GM12874 (cell line): ENCODE measurements at regions not wholly inside any gene's neighbourhood (a gene's known extent, or its start where the extent isn't known, plus 50 kb on each side); places are given as distances from the start of the nearest gene placed in this dataset.

Experiments
- TF ChIP-seq, protein P1 (sequence below): IDR thresholded peaks from 2 replicates; pipeline ENCODE4 v1.5.1; 2011; ENCODE audit warnings: low read depth, mild to moderate bottlenecking, control low read depth, low read length, moderate library complexity; ENCODE audit not compliant: insufficient read depth

- TF ChIP-seq, protein P1, sequence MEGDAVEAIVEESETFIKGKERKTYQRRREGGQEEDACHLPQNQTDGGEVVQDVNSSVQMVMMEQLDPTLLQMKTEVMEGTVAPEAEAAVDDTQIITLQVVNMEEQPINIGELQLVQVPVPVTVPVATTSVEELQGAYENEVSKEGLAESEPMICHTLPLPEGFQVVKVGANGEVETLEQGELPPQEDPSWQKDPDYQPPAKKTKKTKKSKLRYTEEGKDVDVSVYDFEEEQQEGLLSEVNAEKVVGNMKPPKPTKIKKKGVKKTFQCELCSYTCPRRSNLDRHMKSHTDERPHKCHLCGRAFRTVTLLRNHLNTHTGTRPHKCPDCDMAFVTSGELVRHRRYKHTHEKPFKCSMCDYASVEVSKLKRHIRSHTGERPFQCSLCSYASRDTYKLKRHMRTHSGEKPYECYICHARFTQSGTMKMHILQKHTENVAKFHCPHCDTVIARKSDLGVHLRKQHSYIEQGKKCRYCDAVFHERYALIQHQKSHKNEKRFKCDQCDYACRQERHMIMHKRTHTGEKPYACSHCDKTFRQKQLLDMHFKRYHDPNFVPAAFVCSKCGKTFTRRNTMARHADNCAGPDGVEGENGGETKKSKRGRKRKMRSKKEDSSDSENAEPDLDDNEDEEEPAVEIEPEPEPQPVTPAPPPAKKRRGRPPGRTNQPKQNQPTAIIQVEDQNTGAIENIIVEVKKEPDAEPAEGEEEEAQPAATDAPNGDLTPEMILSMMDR, result no peak
Measured at GRCh38 chr4:52157641-52158316, 106.7 kb downstream of the SPATA18 start.

DNA sequence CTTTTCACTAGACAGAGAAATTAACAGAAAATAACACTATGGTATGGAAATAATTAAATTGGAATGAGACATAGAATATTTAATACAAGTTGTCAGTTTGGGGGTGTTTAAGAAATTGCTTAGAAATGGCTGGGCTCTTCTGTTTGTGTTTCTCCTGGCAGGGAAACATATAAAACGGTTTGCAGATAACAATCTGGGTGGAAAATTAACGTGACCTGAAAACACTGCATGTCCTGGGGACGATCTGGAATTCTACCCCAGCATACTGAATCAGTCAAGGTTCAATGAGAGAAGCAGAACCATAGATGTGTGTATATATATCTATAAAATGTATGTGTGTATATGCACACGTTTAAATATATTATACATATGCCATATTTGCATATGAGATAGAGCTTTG lies 109.8 kb downstream of the SPATA18 start:
- TF ChIP-seq, protein P1, result no peak

GRCh38 chr4:52164116-52164515 lies 113.0 kb downstream of the SPATA18 start:
- TF ChIP-seq, protein P1, result no peak

DNA sequence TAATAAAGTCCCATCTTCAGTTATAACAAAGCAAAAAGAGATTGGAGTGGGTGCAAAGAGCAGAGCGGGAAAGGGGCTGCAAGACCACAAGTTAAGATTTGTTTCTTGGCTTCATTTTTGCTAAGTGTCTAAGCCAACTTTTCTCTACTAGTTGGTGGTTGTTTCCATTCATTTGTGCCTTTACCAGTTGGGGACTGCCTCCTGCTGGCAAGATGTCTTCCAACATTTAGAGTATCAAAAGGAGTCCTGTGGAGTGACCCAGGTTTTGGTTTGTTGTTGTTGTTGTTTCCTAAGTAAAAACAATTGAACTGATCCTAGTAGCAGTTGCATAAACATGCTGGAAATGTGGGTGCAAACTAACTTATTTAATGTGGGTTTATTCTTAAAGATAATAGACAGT lies 121.1 kb downstream of the SPATA18 start:
- TF ChIP-seq, protein P1, result no peak

DNA sequence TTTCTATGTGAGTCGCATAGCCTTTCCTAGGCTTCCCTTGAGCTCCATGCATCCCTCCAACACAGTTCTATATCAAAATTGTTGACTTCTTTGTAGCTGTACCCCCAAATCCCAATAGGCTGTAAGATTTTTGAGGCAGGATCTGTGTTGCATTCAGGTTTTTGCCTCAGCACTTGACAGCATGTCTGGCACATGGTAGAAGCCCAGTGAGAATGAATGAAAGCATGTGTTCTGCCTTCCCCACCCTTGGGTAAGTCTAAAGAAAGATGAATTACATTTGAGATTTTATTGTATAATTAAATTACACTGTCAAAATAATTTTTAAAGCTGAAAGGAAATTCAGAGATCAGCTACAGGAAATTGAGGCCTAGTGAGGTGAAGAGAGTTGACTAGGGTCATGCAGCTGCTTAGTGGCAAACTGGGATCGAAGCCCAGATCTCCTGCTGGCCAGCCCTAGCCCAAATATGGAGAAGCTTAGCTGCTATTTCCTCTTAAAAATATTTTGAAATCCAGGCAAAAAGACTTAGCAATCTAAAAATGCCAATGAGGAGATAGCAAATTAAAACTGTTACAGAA lies 122.5 kb downstream of the SPATA18 start:
- TF ChIP-seq, protein P1, result no peak

- TF ChIP-seq, protein P1, result no peak
Measured at GRCh38 chr4:52187603-52188002, 136.5 kb downstream of the SPATA18 start.

DNA sequence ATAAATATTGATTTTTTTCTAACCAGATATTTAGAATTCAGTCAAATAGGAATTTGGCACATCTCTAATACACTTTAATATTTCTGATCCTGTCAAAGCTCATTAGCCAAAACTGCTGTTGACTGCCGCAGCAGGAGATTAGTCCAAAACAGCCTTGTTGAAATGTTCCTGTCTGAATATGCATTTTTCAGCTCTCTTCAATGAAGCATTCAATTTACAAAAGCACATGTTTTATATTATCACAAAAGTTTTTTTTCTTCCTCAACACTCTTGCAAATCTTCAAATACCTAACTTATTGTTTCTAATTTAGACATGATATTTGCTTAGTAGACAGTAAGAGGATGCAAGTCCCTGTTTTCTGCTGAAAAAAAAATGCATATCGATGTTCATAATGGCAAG lies 140.9 kb downstream of the SPATA18 start:
- TF ChIP-seq, protein P1, result no peak
